Adrenal gland (tissue), 9 donors: ENCODE measurements at regions not wholly inside any gene's neighbourhood (a gene's known extent, or its start where the extent isn't known, plus 50 kb on each side); places are given as distances from the start of the nearest gene placed in this dataset.

ENCODE experiments used
- DNase-seq, 7 donors: peaks; one replicate each; pipeline ENCODE4 v3.0.0-alpha.2; 2019 to 2020
- H3K27ac ChIP-seq, 5 donors: fragments of 200-600 bp; sonication (generic) in 4 of 5; 1 replicate in 3 of 5; 2 replicates in 2 of 5; pipeline versions ENCODE4 v1.5.1 to v1.8.0; 2016 to 2020; ENCODE audit warnings: mild to moderate bottlenecking in 1 of 5
- H3K27me3 ChIP-seq: fragments of 200-600 bp; 2 replicates; pipeline ENCODE4 v1.8.0; 2021
- H3K36me3 ChIP-seq, 2 donors: fragments of 200-600 bp; replicated peaks in 1 of 2; 1 replicate in 1 of 2; 2 replicates in 1 of 2; pipeline versions ENCODE4 v1.5.1 to v1.8.0; 2018 to 2022
- H3K4me1 ChIP-seq, 2 donors: fragments of 200-600 bp; replicated peaks in 1 of 2; 1 replicate in 1 of 2; 2 replicates in 1 of 2; pipeline versions ENCODE4 v1.5.1 to v1.8.0; 2018 to 2021
- H3K4me3 ChIP-seq, 4 donors: fragments of 200-600 bp; sonication (generic) in 3 of 4; one replicate each; pipeline ENCODE4 v1.5.1; 2016 to 2018
- H3K9me3 ChIP-seq, 3 donors: fragments of 200-600 bp; sonication (generic) in 1 of 3; replicated peaks in 1 of 3; 1 replicate in 2 of 3; 2 replicates in 1 of 3; pipeline versions ENCODE4 v1.5.1 to v1.8.0; 2016 to 2021
- POLR2A ChIP-seq, 2 donors: fragments of 450-650 bp; IDR thresholded peaks; one replicate each; pipeline ENCODE4 v1.6.1; 2017; ENCODE audit warnings: antibody characterized with exemption in 2 of 2, mild to moderate bottlenecking in 2 of 2, moderate library complexity in 1 of 2
- WGBS, 4 donors: extraction: QIAGEN DNeasy Blood & Tissue Kit in 2 of 4; methylation state at CpG; one replicate each; pipeline versions ENCODE4 v1.1.5 to v1.1.7; 2013 to 2017; 5-methylcytosine and 5-hydroxymethylcytosine counted together
- intact Hi-C, 2 donors: fragments of 100-400 bp; cut with DNase I; formaldehyde crosslinking; loops; one replicate each; pipeline versions ENCODE4 v1.14.1 to v1.15.0; 2022 to 2023
- TF ChIP-seq, protein P1 (sequence below), 6 experiments: fragments of 450-650 bp in 4 of 6; fragments of 200-600 bp in 2 of 6; sonication (generic) in 1 of 6; IDR thresholded peaks; 1 replicate in 5 of 6; 2 replicates in 1 of 6; pipeline versions ENCODE4 v1.5.1 to v1.8.0; 2016 to 2021; ENCODE audit warnings: antibody characterized with exemption in 6 of 6, mild to moderate bottlenecking in 2 of 6, moderate library complexity in 1 of 6
- donor health status: healthy with polysubstance abuse.
- donor health status: Bipolar disorder and iron deficiency.
- donor health status: DM: yes; HTN: yes; CAD: no.
- donor health status: DM: no; HTN: no; CAD: no.
- donor health status: DM: no; HTN: no; CAD: no.

DNA sequence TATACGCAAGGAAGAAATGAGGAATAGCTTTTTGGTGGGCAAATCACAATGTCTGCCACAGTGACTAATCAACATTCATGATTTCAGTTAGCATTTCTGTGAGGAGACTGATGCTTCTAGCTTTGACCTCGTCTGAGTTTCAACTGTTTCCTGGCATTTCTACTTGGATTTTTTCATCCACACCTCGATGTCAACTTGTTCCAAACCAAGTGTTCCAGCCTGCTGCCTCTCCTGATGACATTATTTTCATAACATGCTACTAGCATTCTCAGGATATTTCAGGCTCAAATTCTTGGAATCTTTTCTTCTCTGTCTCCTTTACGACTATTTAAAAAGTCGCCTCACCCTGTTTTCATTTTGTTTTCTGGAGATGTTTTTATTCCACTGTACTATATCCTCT lies 90.3 kb upstream of the TEX13D start:
- H3K4me1 ChIP-seq, result no peaks in the 10 kb centered on the region
- H3K36me3 ChIP-seq, result no peaks in the 10 kb centered on the region
- no peak overlapping the region for H3K27ac ChIP-seq
- H3K9me3 ChIP-seq, result no peaks in the 10 kb centered on the region
- no peak for TF ChIP-seq POLR2A (IDR thresholded peaks at IDR 0.05)
- TF ChIP-seq, protein P1, sequence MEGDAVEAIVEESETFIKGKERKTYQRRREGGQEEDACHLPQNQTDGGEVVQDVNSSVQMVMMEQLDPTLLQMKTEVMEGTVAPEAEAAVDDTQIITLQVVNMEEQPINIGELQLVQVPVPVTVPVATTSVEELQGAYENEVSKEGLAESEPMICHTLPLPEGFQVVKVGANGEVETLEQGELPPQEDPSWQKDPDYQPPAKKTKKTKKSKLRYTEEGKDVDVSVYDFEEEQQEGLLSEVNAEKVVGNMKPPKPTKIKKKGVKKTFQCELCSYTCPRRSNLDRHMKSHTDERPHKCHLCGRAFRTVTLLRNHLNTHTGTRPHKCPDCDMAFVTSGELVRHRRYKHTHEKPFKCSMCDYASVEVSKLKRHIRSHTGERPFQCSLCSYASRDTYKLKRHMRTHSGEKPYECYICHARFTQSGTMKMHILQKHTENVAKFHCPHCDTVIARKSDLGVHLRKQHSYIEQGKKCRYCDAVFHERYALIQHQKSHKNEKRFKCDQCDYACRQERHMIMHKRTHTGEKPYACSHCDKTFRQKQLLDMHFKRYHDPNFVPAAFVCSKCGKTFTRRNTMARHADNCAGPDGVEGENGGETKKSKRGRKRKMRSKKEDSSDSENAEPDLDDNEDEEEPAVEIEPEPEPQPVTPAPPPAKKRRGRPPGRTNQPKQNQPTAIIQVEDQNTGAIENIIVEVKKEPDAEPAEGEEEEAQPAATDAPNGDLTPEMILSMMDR (IDR thresholded peaks at IDR 0.05), result no peak
- DNase-seq, result no peak
- WGBS, 4 donors, result 47 to 65% (median 58%) methylated on average over 5 of the region's 5 CpGs
- H3K27me3 ChIP-seq, result peaks cover 9% of the 10 kb centered on the region
- no peak overlapping the region for H3K4me3 ChIP-seq
- intact Hi-C loops, result no loop called here

DNA sequence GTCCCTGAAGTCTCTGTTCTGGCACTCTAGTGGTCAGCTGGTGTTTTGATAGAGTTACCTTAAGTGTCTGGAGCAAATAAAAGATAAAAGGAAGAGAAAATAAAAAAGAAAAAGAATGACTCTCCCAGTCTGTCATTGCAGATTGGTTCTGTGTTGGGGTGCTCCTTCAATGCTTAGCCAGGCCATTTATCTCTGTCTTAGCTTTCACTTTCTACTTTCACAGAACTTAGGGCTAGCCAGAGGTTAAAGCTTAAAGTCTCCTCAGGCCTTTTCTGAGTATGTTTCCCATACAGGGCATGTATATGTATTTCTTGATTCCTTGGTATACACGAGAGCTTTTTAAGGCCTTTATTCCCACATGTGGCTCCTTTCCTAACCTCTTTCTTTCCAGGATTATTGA lies 83.1 kb upstream of the TEX13D start:
- H3K9me3 ChIP-seq, result no peaks in the 10 kb centered on the region
- DNase-seq, result no peak
- TF ChIP-seq, protein P1 (IDR thresholded peaks at IDR 0.05), result no peak
- no peak for TF ChIP-seq POLR2A (IDR thresholded peaks at IDR 0.05)
- H3K27me3 ChIP-seq, result no peaks in the 10 kb centered on the region
- 65 to 84% (median 75%) methylated on average over 1 of the region's 1 CpG for WGBS, 4 donors
- no peaks in the 10 kb centered on the region for H3K36me3 ChIP-seq
- no peak overlapping the region for H3K4me3 ChIP-seq
- intact Hi-C loops, result no loop called here
- no peak overlapping the region for H3K27ac ChIP-seq
- no peaks in the 10 kb centered on the region for H3K4me1 ChIP-seq

- Histone ChIP-seq H3K27me3 (no peaks in the 10 kb centered on the region), H3K4me3 (no peak overlapping the region), H3K36me3 (no peaks in the 10 kb centered on the region), H3K4me1 (no peaks in the 10 kb centered on the region), H3K9me3 (no peaks in the 10 kb centered on the region), H3K27ac (no peak overlapping the region)
- intact Hi-C loops, result no loop called here
- no peak for TF ChIP-seq POLR2A (IDR thresholded peaks at IDR 0.05)
- TF ChIP-seq, protein P1 (IDR thresholded peaks at IDR 0.05), result no peak
- DNase-seq, result no peak
These were observed 81.5 kb upstream of the TEX13D start for GRCh38 chrX:124250835-124251437.

- Histone ChIP-seq H3K9me3 (no peaks in the 10 kb centered on the region), H3K36me3 (no peaks in the 10 kb centered on the region), H3K27ac (no peak overlapping the region), H3K4me1 (no peaks in the 10 kb centered on the region), H3K27me3 (no peaks in the 10 kb centered on the region), H3K4me3 (no peak overlapping the region)
- no peak for TF ChIP-seq POLR2A (IDR thresholded peaks at IDR 0.05)
- TF ChIP-seq, protein P1 (IDR thresholded peaks at IDR 0.05), result no peak
- 55 to 61% (median 57%) methylated on average over 1 of the region's 1 CpG for WGBS, 4 donors
- intact Hi-C loops, result no loop called here
- DNase-seq, result no peak
These were observed 77.8 kb upstream of the TEX13D start for GRCh38 chrX:124254611-124255010.
